Activated naive CD8-positive, alpha-beta T cell treated with anti-CD3 and anti-CD28 coated beads, Interleukin-2, amount 10 ng/mL, durations not matched to agents 7 days and 5 days (primary cell): ENCODE measurements at regions not wholly inside any gene's neighbourhood (a gene's known extent, or its start where the extent isn't known, plus 50 kb on each side); places are given as distances from the start of the nearest gene placed in this dataset.

Source experiments
- ATAC-seq: fragments of 150-1000 bp; cut with Tn5 transposase; one replicate; pipeline ENCODE4 v1.10.0; 2021; ENCODE audit warnings: low read depth, moderate library complexity
- POLR2A ChIA-PET: fragments of 350-600 bp; sonication (Branson Sonifier 250); formaldehyde crosslinking; loops from one replicate; lab custom pipeline; 2021; ENCODE audit warnings: antibody characterized with exemption; lab: Charles Lee
- DNase-seq: peaks from one replicate; pipeline ENCODE4 v3.0.0; 2021
- H3K27ac Mint-ChIP-seq: one replicate; pipeline ENCODE4 v1.8.0; 2022; ENCODE audit warnings: mild to moderate bottlenecking, mixed read lengths
- H3K27me3 Mint-ChIP-seq: one replicate; pipeline ENCODE4 v1.8.0; 2022; ENCODE audit warnings: mild to moderate bottlenecking, moderate library complexity, mixed read lengths
- H3K36me3 Mint-ChIP-seq: one replicate; pipeline ENCODE4 v1.8.0; 2021; ENCODE audit warnings: mild to moderate bottlenecking, mixed read lengths
- H3K4me1 Mint-ChIP-seq: one replicate; pipeline ENCODE4 v1.8.0; 2021; ENCODE audit warnings: mixed read lengths
- H3K4me3 Mint-ChIP-seq: one replicate; pipeline ENCODE4 v1.8.0; 2022; ENCODE audit warnings: mild to moderate bottlenecking, moderate library complexity, mixed read lengths
- H3K9me3 Mint-ChIP-seq: one replicate; pipeline ENCODE4 v1.8.0; 2021; ENCODE audit warnings: mixed read lengths

DNA sequence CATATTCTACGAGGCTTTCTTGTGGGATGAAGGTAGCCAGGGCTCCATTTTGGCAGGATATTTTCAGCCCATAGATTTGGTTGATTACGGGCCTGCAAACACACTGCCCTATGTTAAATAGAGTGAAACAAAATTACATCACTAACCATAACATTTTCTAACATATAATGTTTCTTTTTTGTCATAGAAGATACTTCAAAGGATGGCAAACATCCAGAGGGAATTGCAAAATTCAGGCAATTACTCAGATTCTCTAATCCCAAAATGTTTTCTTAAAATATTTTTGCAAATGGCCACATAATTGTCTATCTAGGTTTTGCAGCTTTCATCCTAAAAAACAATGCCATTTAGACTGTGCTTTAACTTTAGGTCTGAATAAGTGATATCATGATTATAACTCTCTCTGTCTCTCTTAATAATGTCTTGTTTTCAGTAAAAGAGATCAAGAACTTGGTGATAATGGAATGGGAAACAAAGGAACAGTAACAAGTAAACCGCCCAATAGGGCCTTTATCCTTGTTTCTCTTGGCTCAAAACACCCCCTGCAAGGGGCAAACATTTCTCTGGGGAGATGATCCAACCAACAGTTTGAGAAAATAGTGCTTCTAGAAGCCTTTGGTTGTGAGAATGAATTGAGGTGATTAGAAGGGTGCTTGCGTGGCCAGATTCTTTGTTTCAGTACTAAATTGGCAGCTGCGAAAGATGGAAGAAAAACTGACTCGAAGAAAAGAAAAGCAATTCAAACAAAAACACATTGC, 54.4 kb upstream of the BTG1 start:
- H3K4me1 Mint-ChIP-seq = no peaks in the 10 kb centered on the region
- POLR2A ChIA-PET = no interaction called here
- no peaks in the 10 kb centered on the region for H3K27me3 Mint-ChIP-seq
- peaks cover 11% of the 10 kb centered on the region for H3K9me3 Mint-ChIP-seq
- no peak for DNase-seq
- no peak overlapping the region for H3K4me3 Mint-ChIP-seq
- no peak overlapping the region for H3K27ac Mint-ChIP-seq
- no peak for ATAC-seq
- peaks cover 13% of the 10 kb centered on the region for H3K36me3 Mint-ChIP-seq

DNA sequence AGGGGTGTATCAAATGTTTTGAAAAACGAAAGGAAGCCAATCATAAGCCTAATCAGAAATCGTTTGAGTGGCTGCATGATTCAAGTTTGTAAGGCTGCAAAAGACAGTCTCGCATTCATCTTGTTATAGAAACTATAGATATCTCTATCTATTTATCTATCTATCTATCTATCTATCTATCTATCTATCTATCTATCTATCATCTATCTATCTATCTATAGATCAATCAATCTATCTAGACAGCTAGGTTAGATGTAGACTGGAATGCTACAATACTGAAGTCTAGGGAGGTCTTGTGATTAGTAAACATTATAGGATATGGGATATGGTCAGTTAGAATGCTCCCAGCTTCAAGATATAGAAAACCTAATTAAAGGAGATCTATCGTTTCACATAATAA, 52.2 kb upstream of the BTG1 start:
- H3K4me3 Mint-ChIP-seq = no peak overlapping the region
- POLR2A ChIA-PET = interaction anchor here (2.4 kb wide), 1 partner anchor 52 kb away, joined by 8 read pairs; the partner anchor contains the start of gene BTG1
- H3K36me3 Mint-ChIP-seq = peaks cover 12% of the 10 kb centered on the region
- ATAC-seq (no peak), DNase-seq (no peak)
- H3K4me1 Mint-ChIP-seq = peaks cover 2% of the 10 kb centered on the region
- H3K27ac Mint-ChIP-seq = no peak overlapping the region
- peaks cover 11% of the 10 kb centered on the region for H3K9me3 Mint-ChIP-seq
- no peaks in the 10 kb centered on the region for H3K27me3 Mint-ChIP-seq

DNA sequence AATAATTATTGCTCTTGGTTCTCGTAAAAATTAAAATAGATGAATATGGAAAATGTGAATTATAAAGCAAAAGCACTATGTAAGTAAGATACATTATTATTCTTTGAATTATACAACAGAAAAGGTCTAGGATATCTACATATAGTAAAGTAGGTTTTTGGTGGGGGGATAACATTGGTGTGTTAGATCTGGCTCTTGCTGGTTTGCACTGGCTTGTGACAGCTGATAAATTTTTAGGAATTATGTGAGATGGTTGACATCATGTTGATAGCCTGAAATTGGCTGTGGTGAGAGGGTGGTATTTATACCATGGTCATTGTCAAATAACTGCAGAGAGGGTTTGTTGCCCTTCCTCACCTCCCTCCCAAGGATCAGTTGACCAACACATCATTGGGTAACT, 50.7 kb upstream of the BTG1 start:
- no peak for ATAC-seq
- Mint-ChIP-seq H3K9me3 (peaks cover 11% of the 10 kb centered on the region), H3K36me3 (peaks cover 10% of the 10 kb centered on the region), H3K27ac (no peak overlapping the region), H3K4me1 (peaks cover 6% of the 10 kb centered on the region), H3K27me3 (no peaks in the 10 kb centered on the region), H3K4me3 (no peak overlapping the region)
- POLR2A ChIA-PET = interaction anchor here (2.4 kb wide), 1 partner anchor 50 kb away, joined by 8 read pairs; the partner anchor contains the start of gene BTG1
- no peak for DNase-seq
